Neural cell (in vitro differentiated cells): ENCODE measurements at regions not wholly inside any gene's neighbourhood (a gene's known extent, or its start where the extent isn't known, plus 50 kb on each side); places are given as distances from the start of the nearest gene placed in this dataset.

ENCODE experiments used
- H2AFZ ChIP-seq: fragments of 200-600, 300-800 bp; sonication (generic), shearing (Covaris generic); 2 replicates; pipeline ENCODE4 v1.6.0; 2014; ENCODE audit warnings: low read depth, mild to moderate bottlenecking, antibody characterized with exemption, low read length, moderate library complexity
- H3F3A ChIP-seq: fragments of 200-600 bp; shearing (Covaris generic); 2 replicates; pipeline ENCODE4 v1.6.1; 2016; ENCODE audit warnings: mild to moderate bottlenecking, moderate library complexity, mixed read lengths, antibody characterized with exemption, low read length; ENCODE audit not compliant: insufficient read depth, poor library complexity, severe bottlenecking
- H3K27ac ChIP-seq: fragments of 200-600, 300-800 bp; sonication (generic), shearing (Covaris generic); 2 replicates; pipeline ENCODE4 v1.5.1; 2014; ENCODE audit warnings: mild to moderate bottlenecking, low read length, moderate library complexity
- H3K27me3 ChIP-seq: fragments of 300-800, 200-600 bp; sonication (generic), shearing (Covaris generic); 2 replicates; pipeline ENCODE4 v1.6.0; 2014; ENCODE audit warnings: mild to moderate bottlenecking, low read depth, low read length, moderate library complexity; ENCODE audit not compliant: insufficient read depth
- H3K36me3 ChIP-seq: fragments of 300-800, 200-600 bp; sonication (generic), shearing (Covaris generic); 2 replicates; pipeline ENCODE4 v1.5.1; 2014; ENCODE audit warnings: mild to moderate bottlenecking, antibody characterized with exemption, low read length, moderate library complexity; ENCODE audit not compliant: insufficient read depth
- H3K4me2 ChIP-seq: fragments of 300-800, 200-600 bp; sonication (generic), shearing (Covaris generic); 2 replicates; pipeline ENCODE4 v1.6.0; 2014; ENCODE audit warnings: mild to moderate bottlenecking, low read length
- H3K4me3 ChIP-seq: fragments of 300-800, 200-600 bp; sonication (generic), shearing (Covaris generic); 2 replicates; pipeline ENCODE4 v1.5.1; 2014; ENCODE audit warnings: mild to moderate bottlenecking, low read length, moderate library complexity
- H3K79me2 ChIP-seq: fragments of 200-600 bp; shearing (Covaris generic); replicated peaks from 2 replicates; pipeline ENCODE4 v1.6.0; 2014; ENCODE audit warnings: mild to moderate bottlenecking, low read length, moderate library complexity; ENCODE audit not compliant: insufficient read depth
- H3K9ac ChIP-seq: fragments of 300-800, 200-600 bp; sonication (generic), shearing (Covaris generic); 2 replicates; pipeline ENCODE4 v1.6.1; 2016; ENCODE audit warnings: mild to moderate bottlenecking, low read length, mixed read lengths
- H3K9me2 ChIP-seq: fragments of 200-600 bp; shearing (Covaris generic); 2 replicates; pipeline ENCODE4 v1.6.1; 2016; ENCODE audit warnings: mild to moderate bottlenecking, low read length, mixed read lengths; ENCODE audit not compliant: insufficient read depth
- H3K9me3 ChIP-seq: fragments of 200-600, 300-800 bp; sonication (generic), shearing (Covaris generic); 2 replicates; pipeline ENCODE4 v1.6.1; 2016; ENCODE audit warnings: mild to moderate bottlenecking, mixed run types, low read length, moderate library complexity, mixed read lengths
- H4K20me1 ChIP-seq: fragments of 200-600 bp; shearing (Covaris generic); 2 replicates; pipeline ENCODE4 v1.6.1; 2016; ENCODE audit warnings: mild to moderate bottlenecking, mixed run types; ENCODE audit not compliant: insufficient read depth
- EP300 ChIP-seq: fragments of 450-650 bp; conservative IDR thresholded peaks from 2 replicates; pipeline ENCODE4 v1.6.1; 2014; ENCODE audit warnings: antibody characterized with exemption, mild to moderate bottlenecking, moderate library complexity; ENCODE audit not compliant: poor library complexity, severe bottlenecking
- EZH2 ChIP-seq: fragments of 200-600, 300-800 bp; shearing (Covaris generic), sonication (generic); IDR thresholded peaks from 2 replicates; pipeline ENCODE4 v1.6.1; 2014; ENCODE audit warnings: antibody characterized with exemption, low read length, borderline replicate concordance, mild to moderate bottlenecking; ENCODE audit not compliant: insufficient read depth, poor library complexity, severe bottlenecking
- MXI1 ChIP-seq: fragments of 450-650 bp; conservative IDR thresholded peaks from 2 replicates; pipeline ENCODE4 v1.6.1; 2014; ENCODE audit warnings: antibody characterized with exemption, mild to moderate bottlenecking; ENCODE audit not compliant: poor library complexity, severe bottlenecking
- POLR2AphosphoS5 ChIP-seq: IDR thresholded peaks from 2 replicates; pipeline ENCODE4 v1.6.1; 2012
- RAD21 ChIP-seq: fragments of 450-650 bp; conservative IDR thresholded peaks from 2 replicates; pipeline ENCODE4 v1.6.1; 2014; ENCODE audit warnings: antibody characterized with exemption, mild to moderate bottlenecking, moderate library complexity
- SMC3 ChIP-seq: fragments of 450-650 bp; conservative IDR thresholded peaks from 2 replicates; pipeline ENCODE4 v1.6.1; 2014; ENCODE audit warnings: antibody characterized with exemption, mild to moderate bottlenecking, moderate library complexity; ENCODE audit not compliant: poor library complexity
- TAF1 ChIP-seq: IDR thresholded peaks from 2 replicates; pipeline ENCODE4 v1.6.1; 2012; ENCODE audit warnings: low read depth
- TF ChIP-seq, protein P1 (sequence below): fragments of 450-650 bp; IDR thresholded peaks from 2 replicates; pipeline ENCODE4 v1.5.1; 2014; ENCODE audit warnings: antibody characterized with exemption, mild to moderate bottlenecking, moderate library complexity; ENCODE audit not compliant: poor library complexity, severe bottlenecking
- TF ChIP-seq, protein P2 (sequence below): IDR thresholded peaks from 2 replicates; pipeline ENCODE4 v1.6.1; 2012; ENCODE audit warnings: borderline replicate concordance

DNA sequence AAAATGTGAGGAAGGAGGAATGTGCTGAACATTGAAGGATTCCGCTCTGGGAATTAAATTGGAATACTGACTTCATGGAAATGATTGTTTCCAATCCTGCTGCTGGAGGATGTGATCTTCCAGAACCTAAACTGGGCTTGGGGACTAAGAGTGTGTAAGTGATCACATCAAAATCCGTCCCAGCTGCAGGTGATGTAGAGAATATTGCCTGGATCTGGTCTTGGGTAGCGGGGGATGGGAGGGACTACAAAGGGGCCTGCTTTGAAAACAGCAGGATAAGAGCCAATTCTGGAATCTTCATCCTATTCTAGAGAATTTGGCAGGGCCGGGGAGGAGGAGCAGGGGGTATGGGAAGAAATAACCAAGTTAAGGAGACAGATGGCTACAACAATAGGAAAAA, 552.2 kb upstream of the FZD8 start:
- no peak overlapping the region for H3K4me3 ChIP-seq
- no peaks in the 10 kb centered on the region for H3K36me3 ChIP-seq
- TF ChIP-seq RAD21 = no peak
- TF ChIP-seq, protein P1, sequence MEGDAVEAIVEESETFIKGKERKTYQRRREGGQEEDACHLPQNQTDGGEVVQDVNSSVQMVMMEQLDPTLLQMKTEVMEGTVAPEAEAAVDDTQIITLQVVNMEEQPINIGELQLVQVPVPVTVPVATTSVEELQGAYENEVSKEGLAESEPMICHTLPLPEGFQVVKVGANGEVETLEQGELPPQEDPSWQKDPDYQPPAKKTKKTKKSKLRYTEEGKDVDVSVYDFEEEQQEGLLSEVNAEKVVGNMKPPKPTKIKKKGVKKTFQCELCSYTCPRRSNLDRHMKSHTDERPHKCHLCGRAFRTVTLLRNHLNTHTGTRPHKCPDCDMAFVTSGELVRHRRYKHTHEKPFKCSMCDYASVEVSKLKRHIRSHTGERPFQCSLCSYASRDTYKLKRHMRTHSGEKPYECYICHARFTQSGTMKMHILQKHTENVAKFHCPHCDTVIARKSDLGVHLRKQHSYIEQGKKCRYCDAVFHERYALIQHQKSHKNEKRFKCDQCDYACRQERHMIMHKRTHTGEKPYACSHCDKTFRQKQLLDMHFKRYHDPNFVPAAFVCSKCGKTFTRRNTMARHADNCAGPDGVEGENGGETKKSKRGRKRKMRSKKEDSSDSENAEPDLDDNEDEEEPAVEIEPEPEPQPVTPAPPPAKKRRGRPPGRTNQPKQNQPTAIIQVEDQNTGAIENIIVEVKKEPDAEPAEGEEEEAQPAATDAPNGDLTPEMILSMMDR = no peak
- no peak for TF ChIP-seq EZH2
- TF ChIP-seq TAF1 = no peak
- TF ChIP-seq, protein P2, sequence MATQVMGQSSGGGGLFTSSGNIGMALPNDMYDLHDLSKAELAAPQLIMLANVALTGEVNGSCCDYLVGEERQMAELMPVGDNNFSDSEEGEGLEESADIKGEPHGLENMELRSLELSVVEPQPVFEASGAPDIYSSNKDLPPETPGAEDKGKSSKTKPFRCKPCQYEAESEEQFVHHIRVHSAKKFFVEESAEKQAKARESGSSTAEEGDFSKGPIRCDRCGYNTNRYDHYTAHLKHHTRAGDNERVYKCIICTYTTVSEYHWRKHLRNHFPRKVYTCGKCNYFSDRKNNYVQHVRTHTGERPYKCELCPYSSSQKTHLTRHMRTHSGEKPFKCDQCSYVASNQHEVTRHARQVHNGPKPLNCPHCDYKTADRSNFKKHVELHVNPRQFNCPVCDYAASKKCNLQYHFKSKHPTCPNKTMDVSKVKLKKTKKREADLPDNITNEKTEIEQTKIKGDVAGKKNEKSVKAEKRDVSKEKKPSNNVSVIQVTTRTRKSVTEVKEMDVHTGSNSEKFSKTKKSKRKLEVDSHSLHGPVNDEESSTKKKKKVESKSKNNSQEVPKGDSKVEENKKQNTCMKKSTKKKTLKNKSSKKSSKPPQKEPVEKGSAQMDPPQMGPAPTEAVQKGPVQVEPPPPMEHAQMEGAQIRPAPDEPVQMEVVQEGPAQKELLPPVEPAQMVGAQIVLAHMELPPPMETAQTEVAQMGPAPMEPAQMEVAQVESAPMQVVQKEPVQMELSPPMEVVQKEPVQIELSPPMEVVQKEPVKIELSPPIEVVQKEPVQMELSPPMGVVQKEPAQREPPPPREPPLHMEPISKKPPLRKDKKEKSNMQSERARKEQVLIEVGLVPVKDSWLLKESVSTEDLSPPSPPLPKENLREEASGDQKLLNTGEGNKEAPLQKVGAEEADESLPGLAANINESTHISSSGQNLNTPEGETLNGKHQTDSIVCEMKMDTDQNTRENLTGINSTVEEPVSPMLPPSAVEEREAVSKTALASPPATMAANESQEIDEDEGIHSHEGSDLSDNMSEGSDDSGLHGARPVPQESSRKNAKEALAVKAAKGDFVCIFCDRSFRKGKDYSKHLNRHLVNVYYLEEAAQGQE = no peak
- TF ChIP-seq EP300 = no peak
- no peak for TF ChIP-seq SMC3
- TF ChIP-seq POLR2AphosphoS5 = no peak
- no peak for TF ChIP-seq MXI1
- no peaks in the 10 kb centered on the region for H3K9me2 ChIP-seq
- no peak overlapping the region for H2AFZ ChIP-seq
- H3K79me2 ChIP-seq = no peaks in the 10 kb centered on the region
- no peak overlapping the region for H3K9ac ChIP-seq
- no peaks in the 10 kb centered on the region for H3F3A ChIP-seq
- H3K27ac ChIP-seq = no peak overlapping the region
- peaks cover 4% of the 10 kb centered on the region for H3K9me3 ChIP-seq
- H3K27me3 ChIP-seq = no peaks in the 10 kb centered on the region
- H3K4me2 ChIP-seq = no peak overlapping the region
- H4K20me1 ChIP-seq = no peaks in the 10 kb centered on the region

DNA sequence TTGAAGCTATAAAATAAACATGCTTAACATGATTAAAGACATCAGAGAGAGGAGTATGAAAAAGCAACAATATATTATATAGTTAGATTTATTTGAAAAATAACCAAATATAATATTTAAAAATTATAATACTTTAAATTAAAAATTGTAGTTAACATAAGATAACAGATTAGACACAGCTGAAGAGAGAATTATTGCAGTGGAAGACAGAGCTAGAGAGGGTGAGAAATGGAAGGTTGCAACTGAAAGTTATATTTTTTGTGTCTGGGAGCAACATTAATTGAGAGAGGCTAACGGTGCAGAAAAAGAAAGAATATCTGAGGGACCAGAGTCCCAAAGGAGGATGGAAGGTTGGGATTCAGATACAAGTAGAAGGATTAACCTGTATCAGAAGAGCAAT, 548.9 kb upstream of the FZD8 start:
- Histone ChIP-seq H3K27me3 (no peaks in the 10 kb centered on the region), H3F3A (no peaks in the 10 kb centered on the region), H3K79me2 (no peaks in the 10 kb centered on the region), H3K9ac (no peak overlapping the region), H3K27ac (no peak overlapping the region), H3K36me3 (no peaks in the 10 kb centered on the region), H2AFZ (no peak overlapping the region), H3K4me2 (no peak overlapping the region), H4K20me1 (no peaks in the 10 kb centered on the region), H3K9me3 (peaks cover 4% of the 10 kb centered on the region), H3K9me2 (no peaks in the 10 kb centered on the region), H3K4me3 (no peak overlapping the region)
- TF ChIP-seq MXI1 (no peak), RAD21 (no peak), EZH2 (no peak), POLR2AphosphoS5 (no peak), SMC3 (no peak), TAF1 (no peak)
- TF ChIP-seq, protein P2 = no peak
